Panc1 (cell line): ENCODE measurements at regions not wholly inside any gene's neighbourhood (a gene's known extent, or its start where the extent isn't known, plus 50 kb on each side); places are given as distances from the start of the nearest gene placed in this dataset.

Source experiments
- POLR2AphosphoS5 ChIP-seq: IDR thresholded peaks from 2 replicates; pipeline ENCODE4 v1.6.1; 2012; ENCODE audit warnings: mild to moderate bottlenecking, low read depth, low read length, moderate library complexity
- SIN3A ChIP-seq: IDR thresholded peaks from 2 replicates; pipeline ENCODE4 v1.6.1; 2012; ENCODE audit warnings: low read depth, mild to moderate bottlenecking, low read length, moderate library complexity, borderline replicate concordance; ENCODE audit not compliant: insufficient read depth
- TF ChIP-seq, protein P1 (sequence below): fragments of 450-650 bp; IDR thresholded peaks from 2 replicates; pipeline ENCODE4 v1.5.1; 2017; ENCODE audit warnings: mild to moderate bottlenecking
- TF ChIP-seq, protein P2 (sequence below), 2 experiments: IDR thresholded peaks; 2 replicates each; pipeline ENCODE4 v1.6.1; 2011 to 2012; ENCODE audit warnings: low read depth in 2 of 2, control low read depth in 1 of 2, low read length in 1 of 2, mild to moderate bottlenecking in 1 of 2, moderate library complexity in 1 of 2; ENCODE audit not compliant: insufficient read depth in 1 of 2

DNA sequence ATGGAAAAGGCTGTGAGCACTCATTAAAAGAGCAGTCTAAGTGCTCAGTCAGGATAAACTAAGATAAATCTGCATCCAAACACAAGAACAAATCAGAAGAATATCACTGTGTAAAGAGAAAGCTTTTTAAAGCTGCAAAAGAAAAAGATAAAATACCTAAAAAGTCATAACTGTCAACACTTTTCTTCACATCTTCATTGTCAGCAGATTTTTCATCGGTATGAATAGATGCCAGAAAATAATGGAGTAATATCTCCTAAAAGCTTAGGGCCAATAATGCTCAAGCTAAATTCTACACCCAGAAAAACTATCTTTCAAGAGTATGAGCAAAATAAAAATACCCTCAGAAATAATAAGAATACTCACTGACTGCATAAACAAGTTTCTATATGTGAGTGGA, 54.0 kb upstream of the PALMD start:
- TF ChIP-seq, protein P1, sequence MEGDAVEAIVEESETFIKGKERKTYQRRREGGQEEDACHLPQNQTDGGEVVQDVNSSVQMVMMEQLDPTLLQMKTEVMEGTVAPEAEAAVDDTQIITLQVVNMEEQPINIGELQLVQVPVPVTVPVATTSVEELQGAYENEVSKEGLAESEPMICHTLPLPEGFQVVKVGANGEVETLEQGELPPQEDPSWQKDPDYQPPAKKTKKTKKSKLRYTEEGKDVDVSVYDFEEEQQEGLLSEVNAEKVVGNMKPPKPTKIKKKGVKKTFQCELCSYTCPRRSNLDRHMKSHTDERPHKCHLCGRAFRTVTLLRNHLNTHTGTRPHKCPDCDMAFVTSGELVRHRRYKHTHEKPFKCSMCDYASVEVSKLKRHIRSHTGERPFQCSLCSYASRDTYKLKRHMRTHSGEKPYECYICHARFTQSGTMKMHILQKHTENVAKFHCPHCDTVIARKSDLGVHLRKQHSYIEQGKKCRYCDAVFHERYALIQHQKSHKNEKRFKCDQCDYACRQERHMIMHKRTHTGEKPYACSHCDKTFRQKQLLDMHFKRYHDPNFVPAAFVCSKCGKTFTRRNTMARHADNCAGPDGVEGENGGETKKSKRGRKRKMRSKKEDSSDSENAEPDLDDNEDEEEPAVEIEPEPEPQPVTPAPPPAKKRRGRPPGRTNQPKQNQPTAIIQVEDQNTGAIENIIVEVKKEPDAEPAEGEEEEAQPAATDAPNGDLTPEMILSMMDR = no peak
- TF ChIP-seq, protein P2, sequence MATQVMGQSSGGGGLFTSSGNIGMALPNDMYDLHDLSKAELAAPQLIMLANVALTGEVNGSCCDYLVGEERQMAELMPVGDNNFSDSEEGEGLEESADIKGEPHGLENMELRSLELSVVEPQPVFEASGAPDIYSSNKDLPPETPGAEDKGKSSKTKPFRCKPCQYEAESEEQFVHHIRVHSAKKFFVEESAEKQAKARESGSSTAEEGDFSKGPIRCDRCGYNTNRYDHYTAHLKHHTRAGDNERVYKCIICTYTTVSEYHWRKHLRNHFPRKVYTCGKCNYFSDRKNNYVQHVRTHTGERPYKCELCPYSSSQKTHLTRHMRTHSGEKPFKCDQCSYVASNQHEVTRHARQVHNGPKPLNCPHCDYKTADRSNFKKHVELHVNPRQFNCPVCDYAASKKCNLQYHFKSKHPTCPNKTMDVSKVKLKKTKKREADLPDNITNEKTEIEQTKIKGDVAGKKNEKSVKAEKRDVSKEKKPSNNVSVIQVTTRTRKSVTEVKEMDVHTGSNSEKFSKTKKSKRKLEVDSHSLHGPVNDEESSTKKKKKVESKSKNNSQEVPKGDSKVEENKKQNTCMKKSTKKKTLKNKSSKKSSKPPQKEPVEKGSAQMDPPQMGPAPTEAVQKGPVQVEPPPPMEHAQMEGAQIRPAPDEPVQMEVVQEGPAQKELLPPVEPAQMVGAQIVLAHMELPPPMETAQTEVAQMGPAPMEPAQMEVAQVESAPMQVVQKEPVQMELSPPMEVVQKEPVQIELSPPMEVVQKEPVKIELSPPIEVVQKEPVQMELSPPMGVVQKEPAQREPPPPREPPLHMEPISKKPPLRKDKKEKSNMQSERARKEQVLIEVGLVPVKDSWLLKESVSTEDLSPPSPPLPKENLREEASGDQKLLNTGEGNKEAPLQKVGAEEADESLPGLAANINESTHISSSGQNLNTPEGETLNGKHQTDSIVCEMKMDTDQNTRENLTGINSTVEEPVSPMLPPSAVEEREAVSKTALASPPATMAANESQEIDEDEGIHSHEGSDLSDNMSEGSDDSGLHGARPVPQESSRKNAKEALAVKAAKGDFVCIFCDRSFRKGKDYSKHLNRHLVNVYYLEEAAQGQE (IDR thresholded peaks at IDR 0.05; ENCODE audit: insufficient read depth in 1 of 2, low read depth in 2 of 2, low read length in 1 of 2) = no peak
- TF ChIP-seq POLR2AphosphoS5 (no peak), SIN3A (no peak)
